MV-4-11 (cell line): ENCODE measurements at regions not wholly inside any gene's neighbourhood (a gene's known extent, or its start where the extent isn't known, plus 50 kb on each side); places are given as distances from the start of the nearest gene placed in this dataset.

Source experiments
- DNase-seq: peaks from one replicate; lab custom pipeline; 2025; lab: John Stamatoyannopoulos, UW

- DNase-seq = no peak
Observed at GRCh38 chr3:59341459-59341858, 291.6 kb upstream of the CFAP20DC start.

- peak; percentile 24 for DNase-seq
Observed at GRCh38 chr3:59339818-59340217, 290.0 kb upstream of the CFAP20DC start.

- DNase-seq = no peak
Observed at GRCh38 chr3:59338934-59339333, 289.1 kb upstream of the CFAP20DC start.

GRCh38 chr3:59335338-59335737 is 285.5 kb upstream of the CFAP20DC start:
- no peak for DNase-seq

- DNase-seq = peak; percentile 12
Observed at GRCh38 chr3:59334585-59334984, 284.8 kb upstream of the CFAP20DC start.

GRCh38 chr3:59327376-59327808 is 277.6 kb upstream of the CFAP20DC start:
- no peak for DNase-seq

- DNase-seq = no peak
Observed at GRCh38 chr3:59326246-59327024, 276.6 kb upstream of the CFAP20DC start.

GRCh38 chr3:59321881-59322540 is 272.2 kb upstream of the CFAP20DC start:
- DNase-seq = no peak

GRCh38 chr3:59320080-59320479 is 270.3 kb upstream of the CFAP20DC start:
- DNase-seq = no peak

- no peak for DNase-seq
Observed at GRCh38 chr3:59319442-59319841, 269.6 kb upstream of the CFAP20DC start.

GRCh38 chr3:59318881-59319280 is 269.1 kb upstream of the CFAP20DC start:
- DNase-seq = no peak

GRCh38 chr3:59317386-59317785 is 267.6 kb upstream of the CFAP20DC start:
- no peak for DNase-seq

GRCh38 chr3:59316688-59317275 is 267.0 kb upstream of the CFAP20DC start:
- no peak for DNase-seq

GRCh38 chr3:59313365-59313764 is 263.5 kb upstream of the CFAP20DC start:
- DNase-seq = peak; percentile 3

GRCh38 chr3:59311231-59311630 is 261.4 kb upstream of the CFAP20DC start:
- DNase-seq = no peak

GRCh38 chr3:59310736-59311135 is 260.9 kb upstream of the CFAP20DC start:
- DNase-seq = no peak

GRCh38 chr3:59308684-59309083 is 258.9 kb upstream of the CFAP20DC start:
- no peak for DNase-seq

GRCh38 chr3:59308001-59308400 is 258.2 kb upstream of the CFAP20DC start:
- DNase-seq = no peak

GRCh38 chr3:59306436-59306835 is 256.6 kb upstream of the CFAP20DC start:
- no peak for DNase-seq

GRCh38 chr3:59304296-59304695 is 254.5 kb upstream of the CFAP20DC start:
- no peak for DNase-seq

GRCh38 chr3:59303452-59303851 is 253.6 kb upstream of the CFAP20DC start:
- DNase-seq = no peak

GRCh38 chr3:59302442-59302841 is 252.6 kb upstream of the CFAP20DC start:
- no peak for DNase-seq

GRCh38 chr3:59300733-59301132 is 250.9 kb upstream of the CFAP20DC start:
- peak; percentile 77 for DNase-seq
